ENCODE measurements at regions not wholly inside any gene's neighbourhood (a gene's known extent, or its start where the extent isn't known, plus 50 kb on each side); places are given as distances from the start of the nearest gene placed in this dataset.

DNA sequence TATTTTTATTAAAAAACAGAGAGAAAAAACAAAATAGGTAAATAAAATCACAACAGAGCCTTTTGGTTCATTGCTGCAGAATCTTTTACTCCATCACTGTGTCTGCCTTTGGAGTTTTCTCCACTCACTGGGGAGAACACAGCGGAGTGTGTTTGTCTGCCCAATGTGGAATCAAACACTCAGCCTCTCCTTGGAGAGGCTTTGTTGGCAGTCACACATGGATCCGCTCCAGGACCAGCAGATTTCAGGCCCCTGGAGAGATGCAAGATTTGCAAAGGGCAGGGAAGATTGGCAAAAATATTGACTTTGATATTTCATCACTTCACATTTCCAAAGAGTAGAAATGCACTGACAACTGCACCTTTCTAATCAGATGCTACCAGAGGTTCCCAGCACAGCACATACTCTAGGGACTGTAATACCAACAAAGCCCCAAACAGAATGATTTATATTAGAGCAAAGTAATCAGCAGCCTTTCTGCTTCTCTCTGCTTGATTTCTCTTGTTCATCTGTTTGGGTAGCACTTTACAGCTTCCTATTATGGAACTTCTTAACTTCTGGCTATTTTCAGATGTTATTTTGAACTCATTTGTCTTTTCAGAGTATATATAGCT is 1898.8 kb upstream of the PIK3C3 start:
- 90% methylated on average over 2 of the region's 2 CpGs for WGBS (ENCODE audit: insufficient coverage)
- no peaks in the 10 kb centered on the region for H3K36me3 ChIP-seq (ENCODE audit: control insufficient read depth, insufficient read depth, low read length)
- H3K36me3 Mint-ChIP-seq: peaks cover 7% of the 10 kb centered on the region
- ATAC-seq: no peak
- H3K27ac Mint-ChIP-seq: no peak overlapping the region
- no peak overlapping the region for H3K27ac ChIP-seq (ENCODE audit: low read length)
- H3K9me3 Mint-ChIP-seq: peaks cover 7 to 9% of the 10 kb centered on the region in 2 donors
- H3K27me3 Mint-ChIP-seq (ENCODE audit: low read depth in 2 of 2): no peaks in the 10 kb centered on the region
- H3K4me1 ChIP-seq (ENCODE audit: control insufficient read depth, insufficient read depth, low read length): no peaks in the 10 kb centered on the region
- H3K4me3 Mint-ChIP-seq: no peak overlapping the region
- TF ChIP-seq, protein P1, sequence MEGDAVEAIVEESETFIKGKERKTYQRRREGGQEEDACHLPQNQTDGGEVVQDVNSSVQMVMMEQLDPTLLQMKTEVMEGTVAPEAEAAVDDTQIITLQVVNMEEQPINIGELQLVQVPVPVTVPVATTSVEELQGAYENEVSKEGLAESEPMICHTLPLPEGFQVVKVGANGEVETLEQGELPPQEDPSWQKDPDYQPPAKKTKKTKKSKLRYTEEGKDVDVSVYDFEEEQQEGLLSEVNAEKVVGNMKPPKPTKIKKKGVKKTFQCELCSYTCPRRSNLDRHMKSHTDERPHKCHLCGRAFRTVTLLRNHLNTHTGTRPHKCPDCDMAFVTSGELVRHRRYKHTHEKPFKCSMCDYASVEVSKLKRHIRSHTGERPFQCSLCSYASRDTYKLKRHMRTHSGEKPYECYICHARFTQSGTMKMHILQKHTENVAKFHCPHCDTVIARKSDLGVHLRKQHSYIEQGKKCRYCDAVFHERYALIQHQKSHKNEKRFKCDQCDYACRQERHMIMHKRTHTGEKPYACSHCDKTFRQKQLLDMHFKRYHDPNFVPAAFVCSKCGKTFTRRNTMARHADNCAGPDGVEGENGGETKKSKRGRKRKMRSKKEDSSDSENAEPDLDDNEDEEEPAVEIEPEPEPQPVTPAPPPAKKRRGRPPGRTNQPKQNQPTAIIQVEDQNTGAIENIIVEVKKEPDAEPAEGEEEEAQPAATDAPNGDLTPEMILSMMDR (IDR thresholded peaks at IDR 0.05): no peak
- no peaks in the 10 kb centered on the region for H3K4me1 Mint-ChIP-seq
- H3K9me3 ChIP-seq (ENCODE audit: control insufficient read depth, insufficient read depth, low read length): peaks cover 4% of the 10 kb centered on the region
- H3K4me3 ChIP-seq (ENCODE audit: low read length): no peak overlapping the region
- no peaks in the 10 kb centered on the region for H3K27me3 ChIP-seq (ENCODE audit: control insufficient read depth, insufficient read depth, low read length)
- DNase-seq: no peak
- intact Hi-C loops (cut with micrococcal nuclease): no loop called here

DNA sequence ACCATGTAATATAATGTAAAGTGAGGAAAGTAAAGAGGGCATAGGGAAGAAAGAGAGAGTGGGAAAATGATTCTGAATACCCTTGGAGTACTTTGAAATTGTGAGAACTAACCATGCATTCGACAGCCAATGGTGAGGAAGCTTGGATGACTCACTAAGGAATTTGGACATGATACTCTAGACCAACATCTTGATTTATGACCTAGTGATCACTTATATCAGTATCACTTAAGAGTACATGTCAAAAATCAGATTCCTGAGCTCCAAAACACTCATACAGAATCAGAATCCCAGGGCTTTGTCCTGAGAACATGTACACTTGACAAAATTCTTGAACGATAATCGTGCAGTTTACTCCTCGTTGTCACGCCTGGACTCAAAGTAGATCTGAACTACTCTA is 1899.8 kb upstream of the PIK3C3 start:
- H3K27ac Mint-ChIP-seq: no peak overlapping the region
- Histone ChIP-seq H3K27ac (ENCODE audit: low read length) (no peak overlapping the region), H3K4me1 (ENCODE audit: control insufficient read depth, insufficient read depth, low read length) (no peaks in the 10 kb centered on the region), H3K27me3 (ENCODE audit: control insufficient read depth, insufficient read depth, low read length) (no peaks in the 10 kb centered on the region), H3K9me3 (ENCODE audit: control insufficient read depth, insufficient read depth, low read length) (peaks cover 4% of the 10 kb centered on the region), H3K36me3 (ENCODE audit: control insufficient read depth, insufficient read depth, low read length) (no peaks in the 10 kb centered on the region), H3K4me3 (ENCODE audit: low read length) (no peak overlapping the region)
- no peak overlapping the region for H3K4me3 Mint-ChIP-seq
- ATAC-seq: no peak
- intact Hi-C loops (cut with micrococcal nuclease): no loop called here
- DNase-seq: no peak
- peaks cover 9% of the 10 kb centered on the region in 2 donors for H3K9me3 Mint-ChIP-seq
- peaks cover 7% of the 10 kb centered on the region for H3K36me3 Mint-ChIP-seq
- TF ChIP-seq, protein P1 (IDR thresholded peaks at IDR 0.05): no peak
- H3K4me1 Mint-ChIP-seq: no peaks in the 10 kb centered on the region
- 87% methylated on average over 5 of the region's 5 CpGs for WGBS (ENCODE audit: insufficient coverage)
- no peaks in the 10 kb centered on the region for H3K27me3 Mint-ChIP-seq (ENCODE audit: low read depth in 2 of 2)

DNA sequence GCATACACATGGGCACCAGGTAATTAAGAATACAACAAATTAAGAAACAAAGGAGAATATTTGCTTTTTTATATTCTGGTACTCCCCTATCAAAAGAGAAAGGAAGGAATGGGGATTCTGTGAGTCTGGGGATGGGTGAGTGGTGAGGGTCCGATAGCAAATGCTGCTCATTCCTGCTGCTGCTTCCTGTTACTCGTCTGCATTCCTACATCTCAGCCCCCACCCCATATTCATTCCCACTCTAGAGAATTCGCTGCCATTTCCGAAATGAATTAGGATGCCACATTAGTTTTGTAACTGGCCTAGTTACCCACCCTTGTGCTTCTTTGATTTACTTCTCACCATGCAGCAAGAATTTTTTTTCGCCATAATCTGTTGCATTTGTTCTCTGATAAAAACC is 1905.3 kb upstream of the PIK3C3 start:
- Histone ChIP-seq H3K36me3 (ENCODE audit: control insufficient read depth, insufficient read depth, low read length) (no peaks in the 10 kb centered on the region), H3K4me1 (ENCODE audit: control insufficient read depth, insufficient read depth, low read length) (no peaks in the 10 kb centered on the region), H3K4me3 (ENCODE audit: low read length) (no peak overlapping the region), H3K9me3 (ENCODE audit: control insufficient read depth, insufficient read depth, low read length) (peaks cover 3% of the 10 kb centered on the region), H3K27ac (ENCODE audit: low read length) (no peak overlapping the region), H3K27me3 (ENCODE audit: control insufficient read depth, insufficient read depth, low read length) (no peaks in the 10 kb centered on the region)
- Mint-ChIP-seq H3K4me3 (no peak overlapping the region), H3K27ac (no peak overlapping the region), H3K27me3 (ENCODE audit: low read depth in 2 of 2) (no peaks in the 10 kb centered on the region), H3K4me1 (no peaks in the 10 kb centered on the region), H3K36me3 (peaks cover 16% of the 10 kb centered on the region), H3K9me3 (peaks cover 10 to 20% of the 10 kb centered on the region in 2 donors)
- WGBS (ENCODE audit: insufficient coverage): 81% methylated on average over 4 of the region's 5 CpGs
- TF ChIP-seq, protein P1 (IDR thresholded peaks at IDR 0.05): no peak
- ATAC-seq (no peak), DNase-seq (no peak)
- intact Hi-C loops (cut with micrococcal nuclease): no loop called here
